ENCODE measurements at regions not wholly inside any gene's neighbourhood (a gene's known extent, or its start where the extent isn't known, plus 50 kb on each side); places are given as distances from the start of the nearest gene placed in this dataset.

DNA sequence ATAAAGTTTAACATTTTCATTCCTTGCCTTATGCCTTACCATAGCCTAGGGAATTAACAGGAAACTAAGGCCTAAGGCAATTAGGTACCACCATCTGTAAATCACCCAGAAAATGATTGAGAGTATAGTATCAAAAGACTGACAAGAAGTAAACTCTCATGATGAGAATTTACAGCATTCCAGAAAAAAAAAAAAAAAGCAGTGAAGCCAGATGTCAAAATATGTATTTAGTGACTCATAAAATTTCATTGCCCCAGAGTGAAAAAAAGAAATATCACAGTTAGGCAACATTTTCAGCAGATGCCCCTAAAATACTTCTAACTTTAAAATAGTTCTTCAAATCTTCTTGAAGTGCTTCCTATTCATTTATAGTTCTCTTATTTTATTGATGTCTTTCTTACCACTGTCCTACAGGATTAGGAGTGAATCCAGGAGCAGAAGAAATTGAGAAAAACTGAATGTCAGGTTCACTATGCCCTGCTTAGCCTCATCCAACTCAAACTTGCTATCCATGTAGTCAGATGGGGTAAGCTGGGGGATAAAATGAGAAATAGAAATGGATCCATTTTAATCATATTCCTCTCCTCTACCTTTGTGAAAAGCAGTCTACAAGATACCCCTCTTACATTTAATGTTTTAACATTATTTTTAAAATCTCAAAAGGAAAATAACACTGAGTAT lies 57.3 kb upstream of the TANK start:
- FAIRE-seq (no peak), DNase-seq (ENCODE audit: low read depth, low spot score) (no peak)
- Histone ChIP-seq H3K9me1 (ENCODE audit: control insufficient read depth, extremely low read depth, insufficient read depth, low read length) (no peaks in the 10 kb centered on the region), H4K20me1 (ENCODE audit: control insufficient read depth, extremely low read depth, insufficient read depth, low read length) (no peaks in the 10 kb centered on the region), H3K4me2 (ENCODE audit: control insufficient read depth, extremely low read depth, insufficient read depth, low read depth, low read length) (no peak overlapping the region), H3K27me3 (ENCODE audit: control insufficient read depth, extremely low read depth, insufficient read depth, low read length) (no peaks in the 10 kb centered on the region), H2AFZ (ENCODE audit: control insufficient read depth, low read length) (no peak overlapping the region), H3K36me3 (ENCODE audit: control insufficient read depth in 2 of 2, extremely low read depth in 1 of 2, insufficient read depth in 2 of 2, low read length in 2 of 2) (no peaks in the 10 kb centered on the region), H3K9me3 (ENCODE audit: control insufficient read depth, low read depth, low read length) (no peaks in the 10 kb centered on the region), H3K27ac (ENCODE audit: control insufficient read depth, insufficient read depth, low read length) (no peak overlapping the region), H3K4me3 (ENCODE audit: control insufficient read depth in 2 of 3, extremely low read depth in 1 of 3, insufficient read depth in 2 of 3, low read depth in 1 of 3, low read length in 3 of 3) (no peak overlapping the region), H3K79me2 (ENCODE audit: control insufficient read depth, insufficient read depth, low read length) (no peaks in the 10 kb centered on the region), H3K9ac (ENCODE audit: control insufficient read depth, extremely low read depth, insufficient read depth, low read length) (no peak overlapping the region), H3K4me1 (ENCODE audit: control insufficient read depth, extremely low read depth, insufficient read depth, low read length) (peaks cover 9% of the 10 kb centered on the region)
- TF ChIP-seq, protein P1, sequence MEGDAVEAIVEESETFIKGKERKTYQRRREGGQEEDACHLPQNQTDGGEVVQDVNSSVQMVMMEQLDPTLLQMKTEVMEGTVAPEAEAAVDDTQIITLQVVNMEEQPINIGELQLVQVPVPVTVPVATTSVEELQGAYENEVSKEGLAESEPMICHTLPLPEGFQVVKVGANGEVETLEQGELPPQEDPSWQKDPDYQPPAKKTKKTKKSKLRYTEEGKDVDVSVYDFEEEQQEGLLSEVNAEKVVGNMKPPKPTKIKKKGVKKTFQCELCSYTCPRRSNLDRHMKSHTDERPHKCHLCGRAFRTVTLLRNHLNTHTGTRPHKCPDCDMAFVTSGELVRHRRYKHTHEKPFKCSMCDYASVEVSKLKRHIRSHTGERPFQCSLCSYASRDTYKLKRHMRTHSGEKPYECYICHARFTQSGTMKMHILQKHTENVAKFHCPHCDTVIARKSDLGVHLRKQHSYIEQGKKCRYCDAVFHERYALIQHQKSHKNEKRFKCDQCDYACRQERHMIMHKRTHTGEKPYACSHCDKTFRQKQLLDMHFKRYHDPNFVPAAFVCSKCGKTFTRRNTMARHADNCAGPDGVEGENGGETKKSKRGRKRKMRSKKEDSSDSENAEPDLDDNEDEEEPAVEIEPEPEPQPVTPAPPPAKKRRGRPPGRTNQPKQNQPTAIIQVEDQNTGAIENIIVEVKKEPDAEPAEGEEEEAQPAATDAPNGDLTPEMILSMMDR (optimal IDR thresholded peaks at IDR 0.05 in 1 of 3, IDR thresholded peaks at IDR 0.05 in 1 of 3, conservative IDR thresholded peaks at IDR 0.05 in 1 of 3; ENCODE audit: extremely low read depth in 1 of 3, insufficient read depth in 2 of 3, low read length in 3 of 3) = no peak
- no peak for TF ChIP-seq EZH2 (IDR thresholded peaks at IDR 0.05; ENCODE audit: low read length)
- dilution Hi-C loops (cut with MboI; ENCODE audit: extremely low pct_ligation_motif_present, low sequenced_read_pairs) = no loop called here

DNA sequence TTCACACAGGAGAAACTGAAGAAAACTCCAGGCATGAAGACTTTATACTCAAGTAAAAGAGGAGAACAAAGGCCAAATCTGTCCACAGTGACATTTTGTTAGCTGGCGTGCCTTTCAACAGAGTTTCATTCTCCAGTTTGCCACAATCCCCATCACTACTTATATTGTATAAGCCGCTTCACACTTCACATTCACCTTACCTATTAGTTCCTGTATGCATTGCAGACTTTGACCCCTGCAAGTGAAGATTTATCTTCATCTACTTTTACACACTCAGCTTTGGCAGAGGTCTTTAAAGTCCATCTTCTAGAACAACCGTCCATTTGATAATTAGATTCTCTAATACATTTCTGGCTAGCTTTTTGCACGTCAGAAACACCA lies 56.8 kb upstream of the TANK start:
- no peak overlapping the region for H3K9ac ChIP-seq (ENCODE audit: control insufficient read depth, extremely low read depth, insufficient read depth, low read length)
- H3K9me3 ChIP-seq (ENCODE audit: control insufficient read depth, low read depth, low read length) = no peaks in the 10 kb centered on the region
- H3K36me3 ChIP-seq (ENCODE audit: control insufficient read depth in 2 of 2, extremely low read depth in 1 of 2, insufficient read depth in 2 of 2, low read length in 2 of 2) = no peaks in the 10 kb centered on the region
- DNase-seq (ENCODE audit: low read depth, low spot score) = no peak
- peak; percentile 20 for FAIRE-seq
- no peak overlapping the region for H3K4me3 ChIP-seq (ENCODE audit: control insufficient read depth in 2 of 3, extremely low read depth in 1 of 3, insufficient read depth in 2 of 3, low read depth in 1 of 3, low read length in 3 of 3)
- dilution Hi-C loops (cut with MboI; ENCODE audit: extremely low pct_ligation_motif_present, low sequenced_read_pairs) = no loop called here
- peaks cover 9% of the 10 kb centered on the region for H3K4me1 ChIP-seq (ENCODE audit: control insufficient read depth, extremely low read depth, insufficient read depth, low read length)
- no peaks in the 10 kb centered on the region for H3K27me3 ChIP-seq (ENCODE audit: control insufficient read depth, extremely low read depth, insufficient read depth, low read length)
- H3K9me1 ChIP-seq (ENCODE audit: control insufficient read depth, extremely low read depth, insufficient read depth, low read length) = no peaks in the 10 kb centered on the region
- no peaks in the 10 kb centered on the region for H3K79me2 ChIP-seq (ENCODE audit: control insufficient read depth, insufficient read depth, low read length)
- TF ChIP-seq, protein P1 (optimal IDR thresholded peaks at IDR 0.05 in 1 of 3, IDR thresholded peaks at IDR 0.05 in 1 of 3, conservative IDR thresholded peaks at IDR 0.05 in 1 of 3; ENCODE audit: extremely low read depth in 1 of 3, insufficient read depth in 2 of 3, low read length in 3 of 3) = no peak
- TF ChIP-seq EZH2 (IDR thresholded peaks at IDR 0.05; ENCODE audit: low read length) = no peak
- H3K4me2 ChIP-seq (ENCODE audit: control insufficient read depth, extremely low read depth, insufficient read depth, low read depth, low read length) = no peak overlapping the region
- H4K20me1 ChIP-seq (ENCODE audit: control insufficient read depth, extremely low read depth, insufficient read depth, low read length) = no peaks in the 10 kb centered on the region
- no peak overlapping the region for H3K27ac ChIP-seq (ENCODE audit: control insufficient read depth, insufficient read depth, low read length)
- no peak overlapping the region for H2AFZ ChIP-seq (ENCODE audit: control insufficient read depth, low read length)

Data from keratinocyte (primary cell).